ENCODE measurements at regions not wholly inside any gene's neighbourhood (a gene's known extent, or its start where the extent isn't known, plus 50 kb on each side); places are given as distances from the start of the nearest gene placed in this dataset.

DNA sequence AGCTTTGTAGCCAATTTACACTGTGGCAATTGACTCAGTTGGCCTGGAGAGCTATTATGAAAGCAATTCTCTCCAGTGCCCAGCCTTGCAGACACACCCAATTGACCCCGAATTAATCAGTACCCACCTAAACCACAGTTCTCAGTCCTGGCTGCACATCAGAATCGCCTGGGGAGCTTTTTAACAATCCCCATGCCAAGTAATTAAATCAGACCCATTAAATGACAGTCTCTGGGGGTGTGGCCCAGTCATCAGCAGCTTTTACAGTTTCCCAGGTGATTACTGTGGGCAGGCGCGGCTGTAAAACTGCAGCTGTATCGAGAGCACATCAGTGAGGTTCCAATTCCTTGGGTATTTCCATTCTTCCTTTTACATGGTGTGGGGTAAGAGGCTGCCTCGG, 460.9 kb upstream of the FAT1 start:
- no peak for DNase-seq (ENCODE audit: low read depth)

DNA sequence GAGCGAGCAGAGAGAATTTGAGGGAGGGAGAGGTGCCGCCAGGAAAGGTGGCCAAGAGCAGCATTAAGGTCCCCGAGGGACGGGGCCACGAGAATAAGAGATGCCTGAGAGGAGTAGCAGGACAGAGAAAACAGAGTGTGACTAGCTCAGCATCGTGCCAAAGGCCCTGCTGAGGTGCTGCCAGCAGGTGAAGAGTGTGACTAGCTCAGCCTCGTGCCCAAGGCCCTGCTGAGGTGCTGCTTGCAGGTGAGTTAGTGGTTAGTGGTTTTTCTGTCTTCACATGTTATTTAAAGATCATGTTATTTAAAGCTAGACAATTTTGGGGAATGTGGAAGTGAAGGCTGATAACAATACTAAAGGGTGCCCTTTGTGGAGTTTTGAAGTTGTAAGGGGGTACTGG, 464.5 kb upstream of the FAT1 start:
- no peak for DNase-seq (ENCODE audit: low read depth)

DNA sequence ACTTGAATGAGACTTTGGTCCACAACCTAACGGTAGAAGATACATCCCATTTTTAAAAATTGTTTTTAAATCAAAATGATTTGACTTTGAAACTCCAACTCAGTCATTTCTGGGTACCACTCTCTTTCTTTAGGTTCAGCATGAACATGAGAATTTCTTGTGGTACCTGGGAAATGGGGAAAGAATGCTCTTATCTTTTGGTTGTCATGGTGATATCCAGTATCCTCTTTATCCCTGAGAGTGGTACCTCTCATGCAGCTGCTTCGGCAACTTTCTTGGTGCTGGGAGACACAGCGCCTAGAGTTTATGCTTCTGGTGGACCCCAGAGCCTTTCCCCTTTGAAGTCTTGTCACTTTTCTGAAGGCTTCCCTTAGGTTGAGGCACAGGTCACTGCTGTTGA, 465.1 kb upstream of the FAT1 start:
- no peak for DNase-seq (ENCODE audit: low read depth)

DNA sequence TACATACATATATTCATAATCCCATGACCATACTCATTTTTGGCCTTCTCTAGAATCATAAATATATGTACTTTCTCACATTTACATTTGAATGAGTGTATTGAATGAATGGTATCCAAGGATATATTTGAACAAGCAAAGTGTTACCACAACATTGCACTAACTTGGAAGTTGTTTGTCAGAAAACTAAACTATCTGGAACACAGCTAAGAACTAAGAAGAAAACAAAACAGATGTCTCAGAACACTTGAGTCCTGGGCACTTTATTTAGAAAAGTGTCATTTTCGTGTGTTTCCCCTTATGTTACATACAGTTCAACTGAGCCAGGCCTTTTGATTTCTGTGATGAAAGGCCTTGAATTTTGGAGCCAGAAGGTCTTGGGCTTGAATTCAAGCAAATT, 466.7 kb upstream of the FAT1 start:
- DNase-seq (ENCODE audit: low read depth), result no peak

DNA sequence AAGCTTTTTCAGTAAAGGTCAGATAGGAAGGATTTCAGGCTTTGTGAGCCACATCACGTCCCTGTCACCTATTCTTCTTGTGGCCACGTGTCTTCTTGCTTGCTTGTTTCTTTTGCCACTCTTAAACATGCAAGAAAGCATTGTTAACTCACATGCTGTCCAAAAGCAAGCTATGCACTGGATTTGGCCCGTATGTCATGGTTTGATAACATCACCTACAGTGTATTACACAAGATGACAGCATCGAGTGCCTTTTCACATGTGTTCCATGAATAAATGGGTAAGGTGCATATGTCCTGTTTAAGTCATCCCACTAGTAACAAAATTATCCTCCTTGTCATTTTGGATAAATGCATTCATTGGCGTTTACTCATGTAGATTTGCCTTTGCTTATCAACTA, 468.0 kb upstream of the FAT1 start:
- no peak for DNase-seq (ENCODE audit: low read depth)

DNA sequence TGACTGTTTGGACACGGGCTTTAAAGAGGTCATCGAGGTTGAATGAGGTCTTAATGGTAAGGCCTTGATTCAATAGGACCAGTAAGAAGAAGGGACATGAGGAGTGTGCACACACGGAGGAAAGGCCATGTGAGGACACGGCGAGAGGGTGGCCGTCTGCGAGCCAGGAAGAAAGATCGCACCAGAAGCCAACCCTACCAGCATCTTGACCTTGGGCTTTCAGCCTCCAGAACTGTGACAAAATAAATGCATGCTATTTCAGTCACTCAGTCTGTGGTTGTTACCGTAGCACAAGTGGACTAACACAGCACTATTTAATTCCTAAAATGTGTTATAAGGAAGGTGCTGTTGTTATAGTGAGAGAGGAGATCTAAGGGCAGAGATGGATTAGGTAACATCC, 468.6 kb upstream of the FAT1 start:
- DNase-seq (ENCODE audit: low read depth), result no peak

DNA sequence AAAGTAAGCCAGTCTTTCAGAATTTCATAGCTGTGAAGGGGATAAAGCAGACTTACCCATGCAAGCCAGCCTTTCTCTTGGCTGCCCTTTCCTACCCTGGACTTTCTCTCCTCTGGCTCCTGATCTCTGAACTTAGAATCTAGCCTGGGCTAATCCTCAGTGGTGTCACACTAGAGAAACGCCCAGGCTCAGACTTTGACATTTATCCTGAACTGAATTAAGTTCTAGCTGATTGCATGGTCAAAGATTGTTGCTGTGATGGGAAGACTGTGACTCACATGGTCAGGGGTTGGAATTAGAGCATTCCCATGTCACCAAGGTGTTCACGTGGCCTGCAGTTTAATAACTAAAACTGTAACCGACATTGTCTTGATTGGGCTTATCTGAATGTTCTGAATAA, 469.5 kb upstream of the FAT1 start:
- no peak for DNase-seq (ENCODE audit: low read depth)

DNA sequence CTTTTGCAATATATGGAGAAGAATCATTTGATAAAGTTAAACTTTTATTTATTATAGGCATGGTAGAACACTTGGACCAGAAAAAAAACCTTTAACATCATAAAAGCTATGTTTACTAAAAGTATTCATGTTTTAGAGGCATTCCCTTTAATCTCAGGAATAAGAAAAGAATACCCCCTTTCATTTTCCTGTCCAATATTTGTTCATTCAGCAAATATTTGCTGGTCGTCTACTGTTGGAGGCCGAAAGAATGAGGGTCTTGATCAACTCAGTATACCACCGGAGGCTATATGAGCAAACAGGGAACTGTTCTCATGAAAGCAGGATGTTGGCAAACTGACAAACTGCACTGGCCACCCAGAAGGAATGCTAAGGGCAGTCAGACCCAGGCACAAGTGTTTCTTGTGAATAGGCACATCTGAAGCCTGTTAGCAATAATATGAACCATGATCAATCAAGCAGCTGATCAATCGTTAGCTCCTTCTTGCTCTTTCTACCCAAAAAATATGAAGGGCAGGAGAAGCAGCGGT, 480.8 kb upstream of the FAT1 start:
- no peak for DNase-seq (ENCODE audit: low read depth)

DNA sequence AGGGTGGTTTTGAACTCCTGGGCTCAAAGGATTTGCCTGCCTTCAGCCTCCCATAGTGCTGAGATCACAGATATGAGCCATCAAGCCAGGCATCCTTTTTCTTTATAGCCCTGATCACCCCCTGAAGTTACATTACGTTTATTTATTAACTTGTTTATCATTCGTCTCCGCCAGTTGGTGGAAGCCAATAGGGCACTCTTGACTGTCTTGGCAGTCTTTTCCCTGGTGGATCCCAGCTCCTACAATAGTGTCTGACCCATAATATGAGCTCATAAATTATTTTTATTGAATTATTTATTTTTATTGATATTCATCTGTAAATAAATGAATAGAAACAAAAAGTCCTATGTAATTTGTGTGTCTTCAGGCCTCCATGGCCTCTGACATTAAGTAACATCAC, 484.3 kb upstream of the FAT1 start:
- no peak for DNase-seq (ENCODE audit: low read depth)

DNA sequence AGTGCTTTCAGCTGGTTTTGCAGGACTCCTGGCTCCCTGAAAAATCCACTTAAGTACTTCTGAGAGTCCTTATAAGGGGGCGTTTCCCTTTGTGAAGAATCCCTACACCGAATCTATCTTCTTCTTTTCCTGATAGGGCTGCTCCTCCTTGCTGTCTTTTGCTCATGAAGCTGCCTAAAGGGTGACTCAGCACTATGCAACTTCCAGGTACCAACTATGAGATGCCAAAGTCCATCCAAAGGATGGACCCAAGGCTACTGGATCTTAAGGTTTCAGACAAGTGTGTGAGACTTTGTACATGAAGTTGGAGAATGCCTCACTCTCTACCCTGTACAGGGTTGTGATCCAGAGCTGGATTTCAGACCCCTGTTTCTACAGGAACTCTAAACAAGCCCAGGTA, 485.0 kb upstream of the FAT1 start:
- DNase-seq (ENCODE audit: low read depth), result no peak

DNA sequence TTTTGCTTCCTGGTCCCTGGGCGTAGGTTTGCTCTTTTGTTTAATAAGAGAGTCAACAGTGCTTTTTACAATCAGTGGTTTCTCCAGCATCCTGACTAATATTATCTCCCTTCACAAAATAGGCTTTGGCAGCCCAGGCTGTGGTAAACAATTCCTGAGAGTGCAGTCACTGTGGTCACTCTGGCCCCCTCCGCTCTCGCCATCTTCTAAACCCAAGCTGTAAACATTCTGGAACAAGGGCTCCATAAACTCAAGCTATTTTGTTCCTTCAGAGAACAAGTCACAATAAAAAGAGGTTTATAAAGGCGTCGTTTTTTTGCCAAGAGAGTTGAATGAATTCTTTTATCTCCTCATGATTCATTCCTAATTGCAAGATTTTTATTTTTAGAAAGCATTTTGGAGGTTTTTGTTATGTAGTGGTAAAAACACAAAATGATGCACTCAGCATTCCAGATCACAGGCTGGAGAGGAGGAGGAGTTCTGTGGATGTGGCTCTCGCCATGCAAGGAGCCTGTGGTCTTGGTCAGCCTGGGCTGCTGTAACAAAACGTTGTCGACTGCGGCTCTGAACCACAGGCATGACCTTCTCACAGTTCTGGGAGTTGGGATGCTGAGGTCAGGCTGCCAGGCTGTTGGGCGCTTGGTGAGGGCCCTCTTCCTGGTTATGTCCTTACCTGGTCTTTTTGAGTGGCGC, 486.4 kb upstream of the FAT1 start:
- peak; percentile 29 for DNase-seq (ENCODE audit: low read depth)

DNA sequence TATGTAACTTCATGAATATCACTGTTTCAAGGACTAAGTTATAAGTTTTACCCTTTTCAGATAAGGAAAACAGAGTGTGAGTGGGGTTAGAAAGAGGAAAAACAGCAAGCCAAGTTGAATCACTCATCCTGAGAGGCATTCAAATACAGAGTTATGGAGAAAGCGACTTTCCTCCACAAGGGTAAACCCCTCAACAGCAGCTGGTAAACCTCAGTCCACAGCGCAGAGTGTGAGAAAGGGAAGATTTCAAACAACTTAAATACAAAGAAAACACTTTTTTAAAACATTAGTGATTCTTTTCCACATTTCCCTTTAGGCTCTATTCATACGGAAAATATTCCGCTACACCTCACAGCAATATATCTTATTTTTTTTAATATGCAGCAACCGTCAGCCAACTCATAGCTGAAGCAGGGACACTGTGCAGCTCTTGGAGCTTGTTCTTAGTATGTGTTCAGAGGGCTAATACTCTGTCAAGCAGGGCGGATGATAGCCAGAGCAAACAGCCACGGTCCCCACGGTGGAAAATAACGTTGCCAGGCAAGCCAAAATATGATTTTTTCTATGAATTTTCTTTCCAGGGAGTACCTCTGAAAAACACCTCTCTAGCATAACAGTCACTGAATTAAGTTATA, 488.9 kb upstream of the FAT1 start:
- no peak for DNase-seq (ENCODE audit: low read depth)

DNA sequence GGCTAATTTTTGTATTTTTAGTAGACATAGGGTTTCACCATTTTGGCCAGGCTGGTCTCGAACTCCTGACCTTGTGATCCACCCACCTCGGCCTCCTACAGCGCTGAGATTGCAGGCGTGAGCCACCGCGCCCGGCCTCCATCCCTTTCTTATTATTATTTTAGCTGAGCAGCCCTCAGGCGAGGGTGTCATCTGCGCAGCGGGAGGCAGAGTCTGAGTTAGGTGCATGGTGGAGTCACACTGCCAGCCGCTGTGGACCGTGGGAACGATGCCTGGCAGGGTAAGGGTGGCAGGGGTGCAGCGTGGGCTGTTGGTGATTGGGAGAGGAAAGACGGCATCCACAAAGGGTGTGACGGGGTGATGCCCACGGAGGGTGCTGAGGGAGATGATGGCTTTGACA, 491.8 kb upstream of the FAT1 start:
- DNase-seq (ENCODE audit: low read depth), result no peak

DNA sequence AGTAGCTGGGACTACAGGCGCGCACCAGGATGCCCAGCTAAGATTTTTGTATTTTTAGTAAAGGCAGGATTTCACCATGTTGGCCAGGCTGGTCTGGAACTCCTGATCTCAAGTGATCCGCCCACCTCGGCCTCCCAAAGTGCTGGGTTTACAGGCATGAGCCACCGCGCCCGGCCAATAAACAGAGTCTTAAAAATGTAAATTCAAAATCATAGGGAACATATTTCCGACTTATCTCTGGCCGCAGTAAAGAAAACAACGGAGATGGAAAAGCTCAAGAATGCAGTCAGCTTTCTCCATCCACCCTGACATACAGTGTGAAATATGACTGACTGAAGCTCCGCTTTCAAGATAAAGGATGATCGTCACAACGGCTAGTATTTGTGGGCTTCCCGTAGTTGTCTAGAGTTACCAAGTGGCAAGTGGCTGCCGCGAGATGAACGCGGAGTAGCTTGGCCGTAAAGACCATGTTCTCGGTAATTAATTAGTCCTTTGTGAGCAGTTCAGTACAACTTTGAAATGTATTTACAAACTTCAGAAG, 495.1 kb upstream of the FAT1 start:
- DNase-seq (ENCODE audit: low read depth), result no peak

DNA sequence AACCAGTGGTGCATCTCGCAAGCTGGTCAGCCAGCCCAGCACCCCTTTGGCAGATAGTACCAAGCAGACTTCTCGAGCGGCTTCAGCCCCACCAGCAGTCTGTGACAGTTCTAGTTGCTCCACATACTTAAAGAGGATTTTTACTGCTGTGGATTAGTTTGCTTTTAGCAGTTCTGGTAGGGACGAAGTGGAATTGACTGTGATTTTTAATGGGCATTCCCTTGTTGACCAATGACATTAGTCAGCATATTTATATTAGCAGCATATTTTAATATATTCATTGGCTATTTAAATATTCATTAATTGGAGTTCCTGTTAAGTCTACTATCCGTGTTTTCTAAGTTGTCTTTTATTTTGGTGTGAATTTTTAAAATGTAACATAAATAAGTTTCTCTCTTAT, 500.9 kb upstream of the FAT1 start:
- no peak for DNase-seq (ENCODE audit: low read depth)

DNA sequence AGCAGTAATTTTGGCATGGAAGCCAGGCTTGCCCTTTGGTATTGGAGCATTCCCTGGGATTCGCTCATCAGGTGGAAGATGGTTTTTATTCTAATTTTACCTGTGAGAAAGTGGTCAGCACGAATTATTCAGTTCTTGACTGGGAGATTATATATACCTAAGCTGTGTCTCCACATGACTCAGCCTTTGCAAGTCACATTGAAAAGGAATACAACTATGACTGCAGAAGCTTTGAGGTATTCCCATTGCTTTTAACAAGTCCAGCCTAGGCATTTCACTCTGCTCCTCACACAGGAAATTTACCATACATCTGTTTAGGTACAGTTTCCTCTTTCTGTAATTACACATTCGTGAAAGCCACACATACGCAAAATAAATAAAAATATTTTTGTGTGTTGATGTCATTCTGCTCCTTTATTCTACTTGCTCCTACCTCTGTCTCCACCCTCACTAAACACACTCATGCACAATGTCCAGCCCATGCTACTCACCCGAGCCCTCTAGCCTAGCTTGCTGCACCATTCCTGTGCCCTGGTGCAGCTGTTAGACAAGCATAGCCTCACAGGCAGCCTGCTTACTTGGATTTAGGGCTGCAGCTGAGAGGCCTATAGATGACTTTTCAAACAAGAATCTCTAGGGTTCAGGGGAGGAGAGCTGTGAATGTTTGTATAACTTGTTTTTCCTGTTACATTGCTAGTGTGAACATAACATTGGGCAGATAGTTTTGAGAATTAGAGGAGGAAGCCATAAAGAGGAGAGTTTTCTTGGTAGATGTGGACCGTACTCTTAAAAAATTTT, 504.4 kb upstream of the FAT1 start:
- no peak for DNase-seq (ENCODE audit: low read depth)

DNA sequence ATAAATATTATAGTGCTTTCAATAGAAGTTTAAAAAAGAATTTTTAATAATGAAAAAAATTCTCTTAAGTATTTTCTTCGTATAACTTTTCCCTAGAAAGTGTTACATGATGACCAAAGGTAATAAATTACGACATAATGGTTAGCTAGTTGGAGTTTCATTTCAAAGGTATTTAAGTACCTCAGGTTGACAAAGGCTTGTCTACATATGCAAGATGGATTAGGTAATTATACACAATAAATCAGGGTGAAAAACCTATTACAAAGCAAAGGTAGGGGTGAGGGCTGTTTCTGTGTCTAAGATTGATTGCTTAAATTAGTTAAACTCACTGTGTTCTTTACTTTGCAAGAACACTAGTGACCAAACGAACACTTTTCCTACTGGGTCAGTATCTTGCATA, 508.5 kb upstream of the FAT1 start:
- no peak for DNase-seq (ENCODE audit: low read depth)

DNA sequence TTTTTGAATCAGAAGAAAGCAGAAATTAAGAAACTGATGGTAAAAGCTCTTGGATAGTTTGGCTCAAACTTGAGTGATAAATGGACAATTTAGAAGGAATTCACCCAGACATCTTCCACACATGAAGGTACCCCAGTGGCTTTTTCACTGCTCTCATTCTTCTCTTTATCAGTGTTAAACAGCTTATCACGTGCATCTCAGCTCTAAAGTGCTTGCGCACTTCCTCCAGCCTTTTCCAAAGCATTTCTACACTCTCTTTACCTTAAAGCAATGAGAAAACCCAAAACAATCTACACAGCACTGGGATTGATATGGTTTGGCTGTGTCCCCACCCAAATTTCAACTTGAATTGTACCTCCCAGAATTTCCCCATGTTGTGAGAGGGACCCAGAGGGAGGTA, 509.1 kb upstream of the FAT1 start:
- DNase-seq (ENCODE audit: low read depth), result no peak

DNA sequence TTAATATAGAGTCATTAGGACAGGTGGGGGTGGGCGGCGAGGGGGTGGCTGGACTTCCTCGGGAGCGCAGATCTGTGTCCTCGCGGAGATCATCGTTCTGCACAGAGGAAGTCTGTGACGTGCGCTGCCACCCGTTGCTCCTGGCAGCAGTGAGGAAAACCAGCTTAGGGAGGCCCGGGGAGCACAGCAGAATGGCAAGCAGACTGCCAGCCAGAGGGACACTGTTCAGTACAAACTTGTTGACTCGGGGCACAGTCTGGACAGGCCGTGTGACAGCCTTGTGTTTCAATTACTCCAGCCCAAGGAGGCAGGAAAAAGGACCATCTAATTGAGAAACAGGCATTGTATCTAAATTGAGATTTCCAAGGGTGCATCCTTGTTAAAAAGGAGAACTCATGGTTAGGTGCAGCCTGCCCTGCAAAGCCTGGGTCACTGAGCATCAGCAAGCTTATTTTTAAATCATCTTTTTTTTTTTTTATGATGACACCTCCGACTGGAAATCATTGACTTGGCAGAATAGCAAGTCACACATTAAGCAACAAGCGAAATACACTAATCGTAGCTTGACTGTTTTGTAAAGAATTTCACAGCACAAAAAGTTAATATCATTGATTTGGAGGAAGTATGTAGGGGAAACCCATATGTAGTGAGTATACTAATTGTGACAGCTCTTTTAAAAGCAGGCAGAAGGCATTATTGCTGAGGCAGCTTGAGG, 512.0 kb upstream of the FAT1 start:
- DNase-seq (ENCODE audit: low read depth), result no peak

DNA sequence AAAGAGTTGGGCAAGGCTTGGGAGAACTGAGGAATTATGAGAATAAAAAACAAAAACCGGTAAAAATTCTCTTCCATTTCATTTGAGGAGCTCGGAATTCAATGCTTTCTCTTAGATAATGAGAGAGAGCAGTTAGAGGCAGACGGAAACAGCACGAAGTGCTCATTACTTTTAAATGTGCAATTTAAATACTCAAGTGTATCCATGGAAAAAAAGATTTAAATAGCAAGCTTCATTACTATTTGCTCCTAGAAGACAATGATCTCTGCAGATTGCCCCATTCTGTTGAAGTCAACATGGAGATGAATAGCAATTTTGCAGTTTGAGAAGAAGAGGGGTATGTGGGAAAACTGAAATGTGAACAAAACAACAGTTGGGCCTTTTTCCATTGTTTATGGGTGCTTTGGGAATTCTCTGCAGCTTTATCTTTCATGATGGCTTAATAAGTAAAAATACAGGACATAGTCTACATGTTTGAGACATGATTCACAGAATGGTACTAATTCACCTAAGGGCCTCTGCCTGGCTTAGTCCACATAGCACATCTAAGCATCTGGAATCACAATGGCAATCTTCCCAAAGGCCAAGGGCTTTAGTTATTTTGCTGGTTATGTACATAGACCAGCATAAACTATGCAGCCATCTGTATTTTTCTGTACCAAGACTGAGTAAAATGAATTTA, 512.7 kb upstream of the FAT1 start:
- DNase-seq (ENCODE audit: low read depth), result peak; percentile 60

DNA sequence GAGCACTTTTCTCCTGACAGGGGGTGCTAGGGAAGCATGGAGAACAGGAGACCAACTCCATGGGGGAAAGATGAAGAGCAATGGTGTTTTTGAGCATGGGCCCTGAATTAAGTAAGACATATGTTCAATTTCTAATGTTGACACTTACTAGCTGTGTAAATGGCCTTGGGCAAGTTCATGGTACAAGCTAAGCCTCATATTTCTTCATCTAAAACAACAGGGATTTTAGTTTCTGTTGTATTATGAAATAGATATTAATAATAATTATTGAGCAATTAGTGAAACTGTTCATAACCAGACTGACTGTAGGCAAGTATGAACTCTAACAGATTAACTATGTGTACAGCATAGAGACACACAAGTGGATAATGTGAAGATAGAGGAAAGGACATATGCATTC, 515.0 kb upstream of the FAT1 start:
- DNase-seq (ENCODE audit: low read depth), result no peak

DNA sequence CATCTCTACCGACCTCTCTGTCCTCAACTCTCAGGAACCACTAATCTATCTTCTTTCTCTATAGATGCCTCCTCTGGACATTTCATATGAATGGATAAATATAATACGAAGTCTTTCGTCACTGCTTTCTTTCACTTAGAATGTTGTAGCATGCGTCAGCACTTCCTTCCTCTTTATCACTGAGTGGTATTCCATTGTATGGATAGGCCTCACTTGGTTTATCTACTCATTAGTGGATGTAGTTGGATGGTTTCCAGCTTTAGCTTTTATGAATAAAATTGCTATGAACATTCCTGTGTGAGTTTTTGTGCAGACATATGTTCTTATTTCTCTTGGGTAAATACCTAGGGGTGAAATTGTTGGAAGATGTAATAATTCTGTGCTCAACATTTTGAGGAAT, 528.2 kb upstream of the FAT1 start:
- DNase-seq (ENCODE audit: low read depth), result no peak
